Fibroblast of lung (primary cell): ENCODE measurements at regions not wholly inside any gene's neighbourhood (a gene's known extent, or its start where the extent isn't known, plus 50 kb on each side); places are given as distances from the start of the nearest gene placed in this dataset.

Experiments used
- CTCF ChIP-seq, 2 donors: IDR thresholded peaks in 1 of 2; conservative IDR thresholded peaks in 1 of 2; 1 replicate in 1 of 2; 2 replicates in 1 of 2; pipeline ENCODE4 v1.5.1; 2011 to 2012; ENCODE audit warnings: low read length in 2 of 2, control low read depth in 1 of 2, inconsistent platforms in 1 of 2, low read depth in 1 of 2, mild to moderate bottlenecking in 1 of 2
- EZH2 ChIP-seq: IDR thresholded peaks from 2 replicates; pipeline ENCODE4 v1.5.1; 2012; ENCODE audit warnings: low read length, control low read depth, mild to moderate bottlenecking; ENCODE audit errors: missing control alignments

- no peak for TF ChIP-seq CTCF (conservative IDR thresholded peaks at IDR 0.05 in 1 of 2, IDR thresholded peaks at IDR 0.05 in 1 of 2; ENCODE audit: low read depth in 1 of 2, low read length in 2 of 2)
- TF ChIP-seq EZH2: no peak
These were observed 95.9 kb upstream of the PMEPA1 start for GRCh38 chr20:57805747-57806146.
